ENCODE measurements at regions not wholly inside any gene's neighbourhood (a gene's known extent, or its start where the extent isn't known, plus 50 kb on each side); places are given as distances from the start of the nearest gene placed in this dataset.
"Not testable (repeated sequence)": the region's sequence is repeated elsewhere in the genome, so short reads cannot be mapped to it uniquely, and the experiment has no call there.

GRCh38 chrX:74179990-74180389, 124.0 kb upstream of the ZCCHC13 start:
- no peak for DNase-seq
- no peak for ATAC-seq

- ATAC-seq (no peak), DNase-seq (no peak)
Observed at GRCh38 chrX:74179499-74179898, 124.5 kb upstream of the ZCCHC13 start.

GRCh38 chrX:74179071-74179470, 124.9 kb upstream of the ZCCHC13 start:
- DNase-seq: no peak
- ATAC-seq: no peak

- DNase-seq: no peak
Observed at GRCh38 chrX:74178536-74178935, 125.4 kb upstream of the ZCCHC13 start.

GRCh38 chrX:74171465-74171864, 132.5 kb upstream of the ZCCHC13 start:
- DNase-seq (no peak), ATAC-seq (no peak)

More at GRCh38 chrX:74178536-74178935, 125.4 kb upstream of the ZCCHC13 start:
- no peak for ATAC-seq

- DNase-seq (no peak), ATAC-seq (no peak)
Observed at GRCh38 chrX:74162199-74162598, 141.8 kb upstream of the ZCCHC13 start.

GRCh38 chrX:74160816-74161215, 143.2 kb upstream of the ZCCHC13 start:
- ATAC-seq (no peak), DNase-seq (no peak)

GRCh38 chrX:74160358-74160757, 143.6 kb upstream of the ZCCHC13 start:
- no peak for DNase-seq
- no peak for ATAC-seq

GRCh38 chrX:74147439-74147838, 156.5 kb upstream of the ZCCHC13 start:
- ATAC-seq: no peak
- no peak for DNase-seq

- DNase-seq (no peak), ATAC-seq (no peak)
Observed at GRCh38 chrX:74138943-74139342, 165.0 kb upstream of the ZCCHC13 start.

GRCh38 chrX:74133156-74133796, 170.7 kb upstream of the ZCCHC13 start:
- ATAC-seq (no peak), DNase-seq (no peak)

GRCh38 chrX:74132280-74132679, 171.7 kb upstream of the ZCCHC13 start:
- ATAC-seq (no peak), DNase-seq (no peak)

GRCh38 chrX:74119016-74119910, 184.7 kb upstream of the ZCCHC13 start:
- DNase-seq (no peak), ATAC-seq (peak; percentile 36)

GRCh38 chrX:74117962-74118902, 185.7 kb upstream of the ZCCHC13 start:
- DNase-seq: no peak
- ATAC-seq: no peak

- no peak for DNase-seq
- ATAC-seq: no peak
Observed at GRCh38 chrX:74111245-74111644, 192.7 kb upstream of the ZCCHC13 start.

GRCh38 chrX:74107666-74108065, 196.3 kb upstream of the ZCCHC13 start:
- DNase-seq (no peak), ATAC-seq (no peak)

- ATAC-seq (no peak), DNase-seq (no peak)
Observed at GRCh38 chrX:74104356-74105015, 199.5 kb upstream of the ZCCHC13 start.

- ATAC-seq, DNase-seq: not testable (repeated sequence)
Observed at GRCh38 chrX:74098407-74098806, 205.6 kb upstream of the ZCCHC13 start.

- DNase-seq: no peak
- no peak for ATAC-seq
Observed at GRCh38 chrX:74090049-74090448, 213.9 kb upstream of the ZCCHC13 start.

GRCh38 chrX:74085642-74086236, 218.2 kb upstream of the ZCCHC13 start:
- no peak for DNase-seq
- no peak for ATAC-seq

GRCh38 chrX:74080165-74080564, 223.8 kb upstream of the ZCCHC13 start:
- ATAC-seq (no peak), DNase-seq (no peak)
